ENCODE measurements at regions not wholly inside any gene's neighbourhood (a gene's known extent, or its start where the extent isn't known, plus 50 kb on each side); places are given as distances from the start of the nearest gene placed in this dataset.

GRCh38 chr2:16039055-16039454, 98.7 kb downstream of the MYCN start:
- no peaks in the 10 kb centered on the region for H3K9me3 Mint-ChIP-seq
- DNase-seq (no peak), ATAC-seq (replicated peaks) (no peak)
- H3K36me3 Mint-ChIP-seq = no peaks in the 10 kb centered on the region
- H3K27me3 Mint-ChIP-seq = peaks cover 0 to 7% of the 10 kb centered on the region in 2 donors
- H3K27ac Mint-ChIP-seq = no peak overlapping the region
- H3K4me3 Mint-ChIP-seq = no peak overlapping the region
- no peaks in the 10 kb centered on the region for H3K4me1 Mint-ChIP-seq

- no peaks in the 10 kb centered on the region for H3K9me3 Mint-ChIP-seq
- H3K4me3 Mint-ChIP-seq = no peak overlapping the region
- ATAC-seq (replicated peaks) = no peak
- peaks cover 0 to 7% of the 10 kb centered on the region in 2 donors for H3K27me3 Mint-ChIP-seq
- no peak for DNase-seq
- H3K27ac Mint-ChIP-seq = no peak overlapping the region
- no peaks in the 10 kb centered on the region for H3K36me3 Mint-ChIP-seq
- H3K4me1 Mint-ChIP-seq = no peaks in the 10 kb centered on the region
Measured at GRCh38 chr2:16038621-16039020, 98.3 kb downstream of the MYCN start.

GRCh38 chr2:16037808-16038457, 97.6 kb downstream of the MYCN start:
- DNase-seq = no peak
- no peak overlapping the region for H3K27ac Mint-ChIP-seq

GRCh38 chr2:16036951-16037350, 96.6 kb downstream of the MYCN start:
- Mint-ChIP-seq H3K27ac (no peak overlapping the region), H3K9me3 (no peaks in the 10 kb centered on the region), H3K4me3 (no peak overlapping the region), H3K36me3 (no peaks in the 10 kb centered on the region), H3K27me3 (peaks cover 0 to 7% of the 10 kb centered on the region in 2 donors), H3K4me1 (no peaks in the 10 kb centered on the region)
- DNase-seq = no peak
- no peak for ATAC-seq (replicated peaks)

More at GRCh38 chr2:16037808-16038457, 97.6 kb downstream of the MYCN start:
- Mint-ChIP-seq H3K9me3 (no peaks in the 10 kb centered on the region), H3K4me1 (no peaks in the 10 kb centered on the region), H3K27me3 (peaks cover 0 to 7% of the 10 kb centered on the region in 2 donors), H3K4me3 (no peak overlapping the region), H3K36me3 (no peaks in the 10 kb centered on the region)
- no peak for ATAC-seq (replicated peaks)

- H3K36me3 Mint-ChIP-seq = no peaks in the 10 kb centered on the region
- no peak for DNase-seq
- ATAC-seq (replicated peaks) = no peak
- H3K27me3 Mint-ChIP-seq = peaks cover 0 to 1% of the 10 kb centered on the region in 2 donors
- H3K4me3 Mint-ChIP-seq = no peak overlapping the region
- H3K9me3 Mint-ChIP-seq = no peaks in the 10 kb centered on the region
- no peaks in the 10 kb centered on the region for H3K4me1 Mint-ChIP-seq
- no peak overlapping the region for H3K27ac Mint-ChIP-seq
Measured at GRCh38 chr2:16035747-16036745, 95.7 kb downstream of the MYCN start.

- Mint-ChIP-seq H3K27ac (no peak overlapping the region), H3K36me3 (no peaks in the 10 kb centered on the region), H3K27me3 (no peaks in the 10 kb centered on the region), H3K4me1 (no peaks in the 10 kb centered on the region), H3K9me3 (no peaks in the 10 kb centered on the region), H3K4me3 (no peak overlapping the region)
- ATAC-seq (replicated peaks) (no peak), DNase-seq (no peak)
Measured at GRCh38 chr2:16034975-16035746, 94.8 kb downstream of the MYCN start.

GRCh38 chr2:16034151-16034974, 94.0 kb downstream of the MYCN start:
- H3K9me3 Mint-ChIP-seq = no peaks in the 10 kb centered on the region
- H3K36me3 Mint-ChIP-seq = no peaks in the 10 kb centered on the region
- no peak overlapping the region for H3K27ac Mint-ChIP-seq
- DNase-seq (no peak), ATAC-seq (replicated peaks) (no peak)
- H3K4me3 Mint-ChIP-seq = no peak overlapping the region
- H3K4me1 Mint-ChIP-seq = no peaks in the 10 kb centered on the region
- H3K27me3 Mint-ChIP-seq = no peaks in the 10 kb centered on the region

- Mint-ChIP-seq H3K9me3 (peaks cover 0 to 3% of the 10 kb centered on the region in 2 donors), H3K27ac (no peak overlapping the region), H3K4me3 (no peak overlapping the region), H3K27me3 (no peaks in the 10 kb centered on the region), H3K4me1 (no peaks in the 10 kb centered on the region), H3K36me3 (no peaks in the 10 kb centered on the region)
- DNase-seq (no peak), ATAC-seq (replicated peaks) (no peak)
Measured at GRCh38 chr2:16033032-16033293, 92.6 kb downstream of the MYCN start.

GRCh38 chr2:16032282-16033031, 92.1 kb downstream of the MYCN start:
- H3K27me3 Mint-ChIP-seq = no peaks in the 10 kb centered on the region
- H3K27ac Mint-ChIP-seq = no peak overlapping the region
- H3K9me3 Mint-ChIP-seq = peaks cover 0 to 3% of the 10 kb centered on the region in 2 donors
- H3K4me1 Mint-ChIP-seq = no peaks in the 10 kb centered on the region
- no peak for ATAC-seq (replicated peaks)
- H3K36me3 Mint-ChIP-seq = no peaks in the 10 kb centered on the region
- H3K4me3 Mint-ChIP-seq = no peak overlapping the region
- DNase-seq = no peak

GRCh38 chr2:16031848-16032159, 91.5 kb downstream of the MYCN start:
- no peaks in the 10 kb centered on the region for H3K4me1 Mint-ChIP-seq
- no peaks in the 10 kb centered on the region for H3K27me3 Mint-ChIP-seq
- ATAC-seq (replicated peaks) (no peak), DNase-seq (no peak)
- H3K36me3 Mint-ChIP-seq = no peaks in the 10 kb centered on the region
- H3K27ac Mint-ChIP-seq = no peak overlapping the region
- peaks cover 0 to 3% of the 10 kb centered on the region in 2 donors for H3K9me3 Mint-ChIP-seq
- H3K4me3 Mint-ChIP-seq = no peak overlapping the region

- Mint-ChIP-seq H3K4me3 (no peak overlapping the region), H3K27ac (no peak overlapping the region), H3K36me3 (no peaks in the 10 kb centered on the region), H3K4me1 (no peaks in the 10 kb centered on the region), H3K9me3 (peaks cover 0 to 3% of the 10 kb centered on the region in 2 donors), H3K27me3 (no peaks in the 10 kb centered on the region)
- ATAC-seq (replicated peaks) (no peak), DNase-seq (no peak)
Measured at GRCh38 chr2:16031058-16031847, 90.9 kb downstream of the MYCN start.

GRCh38 chr2:16030206-16031057, 90.1 kb downstream of the MYCN start:
- no peak for ATAC-seq (replicated peaks)
- Mint-ChIP-seq H3K4me1 (no peaks in the 10 kb centered on the region), H3K36me3 (no peaks in the 10 kb centered on the region), H3K4me3 (no peak overlapping the region), H3K27me3 (no peaks in the 10 kb centered on the region), H3K9me3 (peaks cover 0 to 3% of the 10 kb centered on the region in 2 donors), H3K27ac (no peak overlapping the region)
- no peak for DNase-seq
